PC-3 (cell line): ENCODE measurements at regions not wholly inside any gene's neighbourhood (a gene's known extent, or its start where the extent isn't known, plus 50 kb on each side); places are given as distances from the start of the nearest gene placed in this dataset.

Experiments used
- CTCF ChIP-seq: fragments of 300-600 bp; sonication (generic); conservative IDR thresholded peaks from 2 replicates; pipeline ENCODE4 v1.5.1; 2017; ENCODE audit warnings: antibody characterized with exemption, low read depth, mild to moderate bottlenecking, low read length
- EZH2 ChIP-seq: fragments of 300-600 bp; sonication (generic); IDR thresholded peaks from one replicate; pipeline ENCODE4 v1.6.1; 2017; ENCODE audit warnings: antibody characterized with exemption, mild to moderate bottlenecking, low read length; ENCODE audit not compliant: unreplicated experiment
- EZH2phosphoT487 ChIP-seq: fragments of 300-600 bp; sonication (generic); IDR thresholded peaks from 2 replicates; pipeline ENCODE4 v1.6.1; 2018; ENCODE audit warnings: mild to moderate bottlenecking, antibody characterized with exemption, low read length, borderline replicate concordance

- no peak for TF ChIP-seq EZH2
- TF ChIP-seq CTCF: no peak
- TF ChIP-seq EZH2phosphoT487: no peak
Observed at GRCh38 chr5:166428264-166428803, 1863.1 kb upstream of the WWC1 start.
